ENCODE measurements at regions not wholly inside any gene's neighbourhood (a gene's known extent, or its start where the extent isn't known, plus 50 kb on each side); places are given as distances from the start of the nearest gene placed in this dataset.

DNA sequence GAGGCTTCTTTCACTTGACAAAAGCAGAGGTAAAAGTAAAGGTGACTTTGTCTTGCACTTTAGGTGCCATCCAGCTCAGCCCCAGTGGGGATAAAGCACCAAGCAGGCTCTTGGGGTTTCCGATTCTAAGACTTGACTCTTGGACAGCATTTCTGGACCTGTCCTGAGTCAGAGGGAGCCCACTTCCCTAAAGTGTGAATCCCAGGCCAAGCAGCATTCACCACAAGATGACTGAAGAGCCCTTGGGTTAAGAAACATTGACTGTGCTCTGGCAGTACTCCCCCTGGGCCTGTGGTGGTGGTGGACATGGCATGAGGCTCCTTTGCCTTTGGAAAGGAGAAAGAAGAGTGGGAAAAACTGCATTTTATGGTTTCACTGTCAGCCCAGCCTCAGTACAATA, 638.0 kb upstream of the VRK2 start:
- TF ChIP-seq, protein P1, sequence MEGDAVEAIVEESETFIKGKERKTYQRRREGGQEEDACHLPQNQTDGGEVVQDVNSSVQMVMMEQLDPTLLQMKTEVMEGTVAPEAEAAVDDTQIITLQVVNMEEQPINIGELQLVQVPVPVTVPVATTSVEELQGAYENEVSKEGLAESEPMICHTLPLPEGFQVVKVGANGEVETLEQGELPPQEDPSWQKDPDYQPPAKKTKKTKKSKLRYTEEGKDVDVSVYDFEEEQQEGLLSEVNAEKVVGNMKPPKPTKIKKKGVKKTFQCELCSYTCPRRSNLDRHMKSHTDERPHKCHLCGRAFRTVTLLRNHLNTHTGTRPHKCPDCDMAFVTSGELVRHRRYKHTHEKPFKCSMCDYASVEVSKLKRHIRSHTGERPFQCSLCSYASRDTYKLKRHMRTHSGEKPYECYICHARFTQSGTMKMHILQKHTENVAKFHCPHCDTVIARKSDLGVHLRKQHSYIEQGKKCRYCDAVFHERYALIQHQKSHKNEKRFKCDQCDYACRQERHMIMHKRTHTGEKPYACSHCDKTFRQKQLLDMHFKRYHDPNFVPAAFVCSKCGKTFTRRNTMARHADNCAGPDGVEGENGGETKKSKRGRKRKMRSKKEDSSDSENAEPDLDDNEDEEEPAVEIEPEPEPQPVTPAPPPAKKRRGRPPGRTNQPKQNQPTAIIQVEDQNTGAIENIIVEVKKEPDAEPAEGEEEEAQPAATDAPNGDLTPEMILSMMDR (IDR thresholded peaks at IDR 0.05; ENCODE audit: low read depth, low read length) = no peak
- TF ChIP-seq, protein P2, sequence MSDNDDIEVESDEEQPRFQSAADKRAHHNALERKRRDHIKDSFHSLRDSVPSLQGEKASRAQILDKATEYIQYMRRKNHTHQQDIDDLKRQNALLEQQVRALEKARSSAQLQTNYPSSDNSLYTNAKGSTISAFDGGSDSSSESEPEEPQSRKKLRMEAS (IDR thresholded peaks at IDR 0.05; ENCODE audit: low read depth, low read length) = no peak

Data from NB4 (cell line).